ENCODE measurements at regions not wholly inside any gene's neighbourhood (a gene's known extent, or its start where the extent isn't known, plus 50 kb on each side); places are given as distances from the start of the nearest gene placed in this dataset.
A peak's percentile ranks its signal among the peaks of the same experiment; 100 is the strongest.
"Not testable (repeated sequence)": the region's sequence is repeated elsewhere in the genome, so short reads cannot be mapped to it uniquely, and the experiment has no call there.

GRCh38 chr15:31433091-31433490, 106.5 kb downstream of the KLF13 start:
- no peak for DNase-seq (ENCODE audit: low spot score)

DNA sequence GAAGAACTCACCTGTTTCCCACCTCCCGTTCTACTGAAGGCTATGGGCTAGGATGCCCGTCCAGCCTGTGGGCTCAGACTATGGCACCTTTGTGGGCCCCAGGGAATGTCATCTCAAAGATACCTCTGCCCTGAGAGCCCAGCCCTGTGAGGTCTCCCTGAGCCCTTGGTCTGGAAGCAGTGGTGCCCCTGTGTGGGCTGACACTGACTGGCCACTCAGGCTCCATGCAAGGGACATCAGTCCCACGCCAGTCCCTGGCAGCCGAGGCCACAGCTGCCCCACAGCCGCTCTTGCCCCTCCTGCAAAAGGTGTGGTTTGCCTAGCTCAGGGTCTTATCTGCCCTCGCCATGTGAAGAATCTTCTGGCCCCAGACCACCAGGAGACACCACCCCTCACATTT, 106.9 kb downstream of the KLF13 start:
- no peak for DNase-seq (ENCODE audit: low spot score)

GRCh38 chr15:31434275-31434587, 107.6 kb downstream of the KLF13 start:
- DNase-seq (ENCODE audit: low spot score): no peak

DNA sequence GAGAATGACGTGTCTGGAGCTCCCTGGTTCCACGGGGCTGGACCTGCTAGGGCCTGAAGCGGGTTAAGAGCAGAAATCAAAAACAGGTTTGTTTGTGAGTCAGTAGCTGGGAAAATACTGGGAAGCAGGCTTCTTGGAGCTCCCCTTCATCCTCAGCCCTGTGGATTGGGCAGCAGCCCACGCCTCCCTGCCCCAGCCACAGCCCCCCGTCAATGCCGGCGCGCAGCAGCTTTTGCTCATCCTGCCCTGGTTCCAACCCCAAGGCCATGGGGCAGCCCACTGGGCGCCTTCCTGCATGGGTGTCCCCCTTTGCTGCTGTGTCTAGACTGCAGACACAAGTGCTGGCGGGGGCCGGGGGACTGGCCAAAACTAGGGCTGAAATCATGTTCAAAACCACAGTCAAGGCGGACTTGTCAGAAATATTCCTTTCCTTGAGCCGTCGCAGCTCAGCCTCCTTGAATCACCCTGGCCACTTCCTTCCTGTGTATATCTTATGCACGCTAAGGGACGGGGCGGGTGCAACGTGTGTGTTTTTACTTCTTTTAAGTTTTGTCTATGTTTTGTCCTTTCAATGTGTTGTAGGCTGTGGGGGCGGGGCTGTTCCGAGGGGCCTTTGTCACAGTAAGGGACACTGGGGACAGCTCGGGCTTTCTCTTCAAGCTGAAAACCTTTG, 108.1 kb downstream of the KLF13 start:
- peak; percentile 91 for DNase-seq (ENCODE audit: low spot score)

GRCh38 chr15:31435261-31435911, 108.8 kb downstream of the KLF13 start:
- DNase-seq (ENCODE audit: low spot score): peak; percentile 94

- peak; percentile 43 for DNase-seq (ENCODE audit: low spot score)
These were observed 109.4 kb downstream of the KLF13 start for GRCh38 chr15:31435912-31436628.

GRCh38 chr15:31437686-31438085, 111.1 kb downstream of the KLF13 start:
- DNase-seq (ENCODE audit: low spot score): peak; percentile 25

- DNase-seq (ENCODE audit: low spot score): no peak
These were observed 112.1 kb downstream of the KLF13 start for GRCh38 chr15:31438601-31439265.

DNA sequence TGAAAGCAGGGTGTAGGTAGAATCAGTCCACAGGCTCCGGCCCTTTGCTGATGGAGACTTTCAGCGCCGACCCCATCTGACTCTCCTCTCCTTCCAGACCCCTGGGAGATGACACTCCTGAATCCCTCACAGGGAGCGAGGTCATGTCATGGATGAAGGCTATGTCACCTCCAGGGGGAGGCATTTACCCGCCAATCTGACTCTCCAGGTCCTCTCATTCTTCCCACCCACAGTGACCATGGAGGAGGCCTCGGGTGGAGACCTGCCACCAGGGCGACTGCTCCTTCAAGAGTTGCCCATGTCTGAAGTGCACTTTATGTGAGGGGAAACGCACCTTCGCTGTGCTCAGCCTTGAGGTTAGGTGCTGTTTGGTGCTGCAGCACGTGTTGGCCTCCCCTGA, 112.7 kb downstream of the KLF13 start:
- DNase-seq (ENCODE audit: low spot score): peak; percentile 37

- not testable (repeated sequence) for DNase-seq (ENCODE audit: low spot score)
These were observed 113.6 kb downstream of the KLF13 start for GRCh38 chr15:31440216-31440615.

DNA sequence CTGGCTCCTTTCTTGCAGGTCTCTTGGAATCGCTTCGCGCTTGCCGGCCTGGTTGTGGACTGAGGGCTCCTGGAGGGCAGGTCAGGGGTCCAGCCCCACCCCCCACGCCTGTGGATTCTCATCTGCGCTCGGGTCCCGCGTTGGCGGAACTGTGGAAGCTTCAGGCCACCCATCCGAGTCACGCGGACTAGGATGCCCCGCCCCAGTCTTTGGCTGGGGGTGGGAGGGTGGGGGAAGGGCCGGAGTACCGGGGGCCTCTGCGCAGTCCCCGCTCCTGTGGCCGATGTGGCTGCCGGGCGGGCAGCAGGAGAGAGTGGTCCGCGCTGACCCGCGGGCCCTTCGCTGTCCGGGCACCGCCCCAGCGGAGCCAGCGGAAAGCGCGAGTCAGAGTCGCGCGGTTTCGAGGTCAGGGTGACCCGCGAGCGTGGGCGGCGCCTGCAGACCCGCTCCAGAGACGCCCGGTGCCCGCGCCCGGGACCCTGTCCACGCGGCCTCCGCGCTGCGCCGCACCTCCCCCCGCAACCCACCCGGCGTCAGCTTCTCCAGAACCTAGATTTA, 114.2 kb downstream of the KLF13 start:
- DNase-seq (ENCODE audit: low spot score): peak; percentile 39

DNA sequence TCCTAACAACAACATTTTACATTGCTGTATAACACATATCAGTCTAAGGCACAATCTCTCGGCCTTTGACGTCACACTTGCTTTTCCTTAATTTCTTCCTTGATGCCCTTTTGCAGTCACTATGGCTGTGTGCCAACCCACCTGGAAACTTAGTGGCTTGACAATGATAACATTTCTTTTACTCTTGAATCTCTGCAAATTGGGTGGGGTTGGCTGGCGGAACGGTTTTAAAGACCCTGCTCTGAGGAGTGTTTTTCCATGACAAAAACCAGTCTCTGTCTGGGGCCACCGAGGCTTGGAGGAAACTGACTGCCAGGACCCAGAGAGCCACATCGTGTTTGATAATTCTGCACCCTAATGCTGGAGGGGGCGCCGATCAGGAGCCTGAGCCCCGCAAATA, 115.6 kb downstream of the KLF13 start:
- DNase-seq (ENCODE audit: low spot score): no peak

- no peak for DNase-seq (ENCODE audit: low spot score)
These were observed 116.1 kb downstream of the KLF13 start for GRCh38 chr15:31442699-31443111.

DNA sequence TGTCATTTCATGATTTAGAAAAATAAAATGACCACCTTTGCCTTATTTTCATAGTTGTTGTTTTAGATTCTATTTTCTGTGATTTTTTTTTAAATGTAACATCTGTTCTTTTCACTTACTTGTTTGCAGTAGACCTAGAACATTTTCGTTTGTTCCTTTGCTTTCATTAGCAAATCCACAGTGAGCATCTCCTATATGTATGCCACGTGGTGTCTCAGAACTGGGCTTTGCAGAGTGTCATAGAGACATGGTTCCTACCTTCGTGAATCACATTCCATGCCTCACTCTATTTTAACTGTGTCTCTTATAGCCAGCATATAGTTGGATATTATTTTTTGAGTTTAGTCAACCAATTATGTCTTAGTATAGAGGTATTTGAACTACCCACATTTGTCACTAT, 118.2 kb downstream of the KLF13 start:
- DNase-seq (ENCODE audit: low spot score): no peak

DNA sequence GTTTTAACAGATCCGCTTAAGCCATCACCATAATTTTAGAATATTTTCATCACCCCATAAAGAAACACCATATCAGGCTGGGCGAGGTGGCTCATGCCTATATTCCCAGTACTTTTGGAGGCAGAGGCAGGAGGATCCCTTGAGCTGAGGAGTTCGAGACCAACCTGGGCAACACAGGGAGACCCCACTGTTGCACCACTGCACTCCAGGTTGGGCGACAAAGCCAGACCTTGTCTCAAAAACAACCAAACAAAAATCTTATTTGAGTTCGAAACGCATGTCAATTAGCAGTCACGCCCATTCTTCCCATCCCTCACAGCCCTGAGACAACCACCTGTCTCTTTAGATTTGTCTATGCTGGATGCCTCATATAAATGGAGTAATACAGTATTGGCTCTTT, 119.9 kb downstream of the KLF13 start:
- DNase-seq (ENCODE audit: low spot score): no peak

- no peak for DNase-seq (ENCODE audit: low spot score)
These were observed 121.4 kb downstream of the KLF13 start for GRCh38 chr15:31447931-31448634.

DNA sequence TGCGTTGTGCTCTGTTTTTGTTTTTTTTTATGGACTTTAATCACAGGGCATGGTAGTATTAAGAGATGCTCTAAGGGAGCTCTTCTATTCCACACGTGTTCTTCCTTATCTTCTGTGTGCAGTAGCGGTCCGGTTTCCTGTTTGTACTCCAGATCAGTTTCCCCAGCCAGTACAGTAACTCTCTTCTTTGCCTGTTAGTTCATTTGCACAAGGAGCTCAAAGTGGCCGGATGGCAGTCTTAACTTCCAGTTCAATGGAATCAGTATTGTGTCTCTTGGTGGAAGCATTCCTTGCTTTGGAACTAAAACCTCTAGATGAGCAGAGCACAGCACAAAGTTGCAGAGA, 122.0 kb downstream of the KLF13 start:
- DNase-seq (ENCODE audit: low spot score): no peak

- DNase-seq (ENCODE audit: low spot score): no peak
These were observed 126.2 kb downstream of the KLF13 start for GRCh38 chr15:31452595-31453557.

GRCh38 chr15:31453558-31454318, 127.1 kb downstream of the KLF13 start:
- no peak for DNase-seq (ENCODE audit: low spot score)

DNA sequence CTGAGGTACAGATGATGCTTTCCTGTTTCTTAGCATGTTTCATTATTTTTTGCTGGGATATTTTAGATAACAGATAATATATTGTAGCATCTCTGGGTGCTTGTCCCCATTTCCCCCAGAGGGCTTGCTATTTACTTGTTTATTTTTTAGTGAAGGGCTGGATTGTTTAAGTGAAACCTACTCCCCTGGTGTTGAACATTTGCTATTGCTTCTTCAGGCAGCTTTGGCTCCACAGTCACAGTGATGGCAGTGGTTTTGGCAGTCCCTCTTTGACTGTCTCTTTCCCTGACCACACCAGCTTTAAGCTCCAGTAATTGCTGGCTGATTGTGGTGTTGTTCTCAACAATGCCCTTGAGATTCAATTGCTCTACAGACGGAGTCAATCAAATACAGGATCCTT, 128.9 kb downstream of the KLF13 start:
- no peak for DNase-seq (ENCODE audit: low spot score)

Measured in activated CD4-positive, alpha-beta T cell treated with anti-CD3 and anti-CD28 coated beads, Interleukin-2, Interleukin-4, amounts not matched to agents 100 ng/mL and 50 ng/mL, durations not matched to agents 16 hours and 8 hours (primary cell).